ENCODE measurements at regions not wholly inside any gene's neighbourhood (a gene's known extent, or its start where the extent isn't known, plus 50 kb on each side); places are given as distances from the start of the nearest gene placed in this dataset.

- no peak for TF ChIP-seq CTCF (IDR thresholded peaks at IDR 0.05)
- no peak for TF ChIP-seq POLR2A (IDR thresholded peaks at IDR 0.05)
These were observed 70.3 kb upstream of the ARL8B start for GRCh38 chr3:5051772-5052171.
